ENCODE measurements at regions not wholly inside any gene's neighbourhood (a gene's known extent, or its start where the extent isn't known, plus 50 kb on each side); places are given as distances from the start of the nearest gene placed in this dataset.

GRCh38 chr9:97793067-97793466 lies 60.0 kb upstream of the FOXE1 start:
- TF ChIP-seq CTCF (IDR thresholded peaks at IDR 0.05) (no peak), EP300 (IDR thresholded peaks at IDR 0.05) (no peak)

Data from tibial nerve (tissue), 4 donors.